Small intestine (tissue), 7 donors: ENCODE measurements at regions not wholly inside any gene's neighbourhood (a gene's known extent, or its start where the extent isn't known, plus 50 kb on each side); places are given as distances from the start of the nearest gene placed in this dataset.

ENCODE experiments used
- DNase-seq, 2 donors: peaks; one replicate each; pipeline versions ENCODE4 v3.0.0 to v3.0.0-alpha.2; 2013
- FAIRE-seq: peaks from 2 replicates; lab custom pipeline; 2012; peaks lifted over from hg19 to GRCh38; lab: Jason Lieb, UNC
- H3K27ac ChIP-seq, 3 donors: one replicate each; pipeline ENCODE4 v1.5.1; 2013; ENCODE audit warnings: low read length in 2 of 3, mild to moderate bottlenecking in 2 of 3, control low read depth in 1 of 3, inconsistent platforms in 1 of 3, low read depth in 1 of 3, moderate library complexity in 1 of 3
- H3K27me3 ChIP-seq, 3 donors: one replicate each; pipeline ENCODE4 v1.6.1; 2013; ENCODE audit warnings: low read length in 3 of 3, inconsistent platforms in 1 of 3; ENCODE audit not compliant: control insufficient read depth in 3 of 3, insufficient read depth in 3 of 3
- H3K36me3 ChIP-seq, 3 donors: one replicate each; pipeline ENCODE4 v1.6.1; 2013; ENCODE audit warnings: low read length in 3 of 3, inconsistent platforms in 1 of 3, low read depth in 1 of 3, mild to moderate bottlenecking in 1 of 3, moderate library complexity in 1 of 3; ENCODE audit not compliant: control insufficient read depth in 3 of 3, insufficient read depth in 2 of 3
- H3K4me1 ChIP-seq, 3 donors: one replicate each; pipeline ENCODE4 v1.6.1; 2013; ENCODE audit warnings: low read length in 2 of 3, inconsistent platforms in 1 of 3, low read depth in 1 of 3, mild to moderate bottlenecking in 1 of 3, moderate library complexity in 1 of 3; ENCODE audit not compliant: control insufficient read depth in 3 of 3, insufficient read depth in 2 of 3
- H3K4me3 ChIP-seq, 3 donors: one replicate each; pipeline ENCODE4 v1.5.1; 2013; ENCODE audit warnings: low read length in 3 of 3, control low read depth in 1 of 3, inconsistent platforms in 1 of 3, low read depth in 1 of 3, mild to moderate bottlenecking in 1 of 3, moderate library complexity in 1 of 3
- H3K9me3 ChIP-seq, 2 donors: one replicate each; pipeline ENCODE4 v1.6.1; 2013; ENCODE audit warnings: low read depth in 1 of 2, low read length in 1 of 2; ENCODE audit not compliant: control insufficient read depth in 2 of 2, insufficient read depth in 1 of 2
- WGBS, 3 donors: extraction: QIAGEN DNeasy Blood & Tissue Kit; methylation state at CpG; one replicate each; pipeline ENCODE4 v1.1.7; 2013; 5-methylcytosine and 5-hydroxymethylcytosine counted together
- donor health status: healthy with polysubstance abuse.
- donor health status: control.
- donor health status: control.
- donor health status: Bipolar disorder and iron deficiency.
- donor health status: healthy.

GRCh38 chr10:15436696-15437095 is 65.6 kb upstream of the FAM171A1 start:
- no peak for FAIRE-seq
- Histone ChIP-seq H3K4me1 (no peaks in the 10 kb centered on the region), H3K36me3 (no peaks in the 10 kb centered on the region), H3K27ac (no peak overlapping the region), H3K4me3 (no peak overlapping the region), H3K27me3 (peaks cover 0 to 7% (median 0%) of the 10 kb centered on the region in 3 donors), H3K9me3 (no peaks in the 10 kb centered on the region)
- WGBS, 3 donors: 70 to 76% (median 70%) methylated on average over 5 of the region's 5 CpGs
- no peak for DNase-seq

DNA sequence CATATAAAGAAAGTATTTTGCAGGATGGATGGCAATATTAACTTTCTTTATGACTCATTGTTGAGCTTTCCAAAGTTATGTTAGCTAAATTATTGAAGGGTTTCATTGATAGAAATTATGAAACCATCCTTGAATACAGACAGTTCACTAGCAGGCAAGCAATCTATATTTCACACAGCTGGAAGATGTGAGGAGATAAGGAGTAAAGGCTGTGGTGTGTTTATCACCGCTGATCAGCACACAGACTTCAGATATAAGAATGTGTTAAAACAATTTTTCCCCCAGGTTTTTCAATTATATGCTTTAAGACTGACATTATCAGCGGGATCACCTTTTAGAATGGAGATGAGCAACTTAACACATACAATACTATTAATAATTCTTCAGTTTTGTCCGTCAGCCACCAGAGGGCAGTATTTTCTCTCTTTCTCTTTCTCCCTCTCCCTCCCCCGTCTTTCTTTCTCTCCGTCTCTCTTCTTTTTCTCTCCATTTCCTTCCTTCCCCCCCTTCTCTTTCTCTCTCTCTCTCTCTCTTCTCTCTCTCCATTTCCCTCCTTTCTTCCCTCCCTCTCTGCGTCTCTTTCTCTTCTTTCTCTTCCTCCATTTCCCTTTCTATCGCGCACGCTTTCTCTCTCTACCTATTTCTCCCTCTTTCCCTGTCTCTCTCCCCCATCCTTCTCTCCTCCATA is 62.9 kb upstream of the FAM171A1 start:
- DNase-seq: peak; percentile 55 to 61
- Histone ChIP-seq H3K36me3 (no peaks in the 10 kb centered on the region), H3K9me3 (no peaks in the 10 kb centered on the region), H3K4me1 (no peaks in the 10 kb centered on the region), H3K27me3 (no peaks in the 10 kb centered on the region), H3K4me3 (peak overlapping the region in 1 of 3 donors; percentile 31), H3K27ac (no peak overlapping the region)
- WGBS, 3 donors: 20 to 24% (median 21%) methylated on average over 9 of the region's 9 CpGs
- FAIRE-seq: no peak

DNA sequence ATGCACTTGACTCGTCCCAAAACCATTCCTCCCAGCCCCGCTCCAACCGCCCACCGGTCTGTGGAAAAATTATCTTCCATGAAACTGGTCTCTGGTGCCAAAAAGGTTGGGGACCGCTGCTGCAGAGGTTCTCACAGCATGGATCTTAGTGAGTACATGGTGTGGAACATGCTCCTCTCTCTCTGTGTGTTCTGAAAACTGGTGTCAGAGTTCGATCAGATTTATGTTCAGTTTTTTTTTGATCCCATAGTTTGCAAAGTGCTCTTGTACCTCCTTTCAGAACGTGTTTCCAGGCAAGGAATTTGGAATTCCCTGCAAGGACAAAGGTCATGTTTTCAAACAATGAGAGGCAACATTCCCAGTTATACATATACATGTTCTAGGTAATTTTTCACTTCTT is 61.2 kb upstream of the FAM171A1 start:
- H3K27ac ChIP-seq: no peak overlapping the region
- DNase-seq (no peak), FAIRE-seq (no peak)
- no peaks in the 10 kb centered on the region for H3K27me3 ChIP-seq
- WGBS, 3 donors: 60 to 69% (median 61%) methylated on average over 7 of the region's 7 CpGs
- H3K9me3 ChIP-seq: no peaks in the 10 kb centered on the region
- no peaks in the 10 kb centered on the region for H3K36me3 ChIP-seq
- H3K4me1 ChIP-seq: no peaks in the 10 kb centered on the region
- H3K4me3 ChIP-seq: no peak overlapping the region

GRCh38 chr10:15430969-15431771 is 60.1 kb upstream of the FAM171A1 start:
- no peaks in the 10 kb centered on the region for H3K27me3 ChIP-seq
- H3K9me3 ChIP-seq: no peaks in the 10 kb centered on the region
- no peaks in the 10 kb centered on the region for H3K4me1 ChIP-seq
- DNase-seq (no peak), FAIRE-seq (no peak)
- 44 to 73% (median 52%) methylated on average over 7 of the region's 7 CpGs for WGBS, 3 donors
- H3K36me3 ChIP-seq: no peaks in the 10 kb centered on the region
- H3K27ac ChIP-seq: no peak overlapping the region
- no peak overlapping the region for H3K4me3 ChIP-seq

- no peak overlapping the region for H3K4me3 ChIP-seq
- H3K4me1 ChIP-seq: no peaks in the 10 kb centered on the region
- DNase-seq: no peak
- H3K27ac ChIP-seq: no peak overlapping the region
- H3K36me3 ChIP-seq: no peaks in the 10 kb centered on the region
- no peaks in the 10 kb centered on the region for H3K9me3 ChIP-seq
- no peak for FAIRE-seq
- WGBS, 3 donors: 53 to 79% (median 62%) methylated on average over 2 of the region's 2 CpGs
- no peaks in the 10 kb centered on the region for H3K27me3 ChIP-seq
Measured at GRCh38 chr10:15428681-15429080, 57.6 kb upstream of the FAM171A1 start.

- 30 to 34% (median 33%) methylated on average over 5 of the region's 5 CpGs for WGBS, 3 donors
- peak; percentile 32 to 42 for DNase-seq
- Histone ChIP-seq H3K27ac (no peak overlapping the region), H3K9me3 (no peaks in the 10 kb centered on the region), H3K4me1 (no peaks in the 10 kb centered on the region), H3K27me3 (no peaks in the 10 kb centered on the region), H3K4me3 (no peak overlapping the region), H3K36me3 (no peaks in the 10 kb centered on the region)
- FAIRE-seq: no peak
Measured at GRCh38 chr10:15427843-15428414, 56.8 kb upstream of the FAM171A1 start.

DNA sequence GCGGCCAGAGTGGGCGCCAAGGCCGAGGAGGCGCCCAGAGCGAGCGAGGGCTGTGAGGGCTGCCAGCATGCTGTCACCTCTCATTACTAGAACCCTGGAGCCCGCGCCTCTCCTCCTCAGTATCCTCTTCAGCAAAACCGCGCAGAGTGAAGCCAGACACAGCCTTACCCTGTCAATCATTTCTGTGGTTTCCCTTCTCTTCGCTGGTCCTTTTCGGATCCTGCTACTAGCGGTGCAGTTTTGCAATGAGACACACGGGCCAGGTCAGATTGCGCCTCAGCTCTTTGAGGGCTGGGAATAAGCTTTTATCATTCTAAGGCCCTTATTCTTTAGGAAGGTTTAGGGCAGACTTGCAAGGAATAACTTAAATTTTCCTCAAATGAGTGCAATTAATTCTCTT is 55.5 kb upstream of the FAM171A1 start:
- DNase-seq (no peak), FAIRE-seq (no peak)
- no peaks in the 10 kb centered on the region for H3K4me1 ChIP-seq
- WGBS, 3 donors: 78 to 88% (median 83%) methylated on average over 10 to 15 of the region's 15 CpGs
- no peaks in the 10 kb centered on the region for H3K36me3 ChIP-seq
- H3K9me3 ChIP-seq: no peaks in the 10 kb centered on the region
- H3K27ac ChIP-seq: no peak overlapping the region
- H3K27me3 ChIP-seq: no peaks in the 10 kb centered on the region
- no peak overlapping the region for H3K4me3 ChIP-seq

DNA sequence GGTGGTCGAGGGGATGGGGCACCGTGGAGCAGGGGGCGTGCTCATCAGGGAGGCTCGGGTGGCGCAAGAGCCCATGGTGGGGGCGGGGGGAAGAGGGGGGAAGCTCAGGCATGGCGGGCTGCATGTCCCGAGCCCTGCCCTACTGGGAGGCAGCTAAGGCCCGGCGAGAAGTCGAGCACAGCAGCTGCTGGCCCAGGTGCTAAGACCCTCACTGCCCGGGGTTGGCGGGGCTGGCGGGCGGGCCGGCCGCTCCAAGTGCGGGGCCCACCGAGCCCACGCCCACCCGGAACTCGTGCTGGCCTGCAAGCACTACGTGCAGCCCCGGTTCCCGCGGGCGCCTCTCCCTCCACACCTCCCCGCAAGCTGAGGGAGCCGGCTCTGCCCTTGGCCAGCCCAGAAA is 55.0 kb upstream of the FAM171A1 start:
- H3K4me3 ChIP-seq: no peak overlapping the region
- FAIRE-seq: no peak
- H3K9me3 ChIP-seq: no peaks in the 10 kb centered on the region
- H3K27me3 ChIP-seq: no peaks in the 10 kb centered on the region
- H3K27ac ChIP-seq: no peak overlapping the region
- H3K4me1 ChIP-seq: no peaks in the 10 kb centered on the region
- DNase-seq: no peak
- no peaks in the 10 kb centered on the region for H3K36me3 ChIP-seq
- 88 to 93% (median 92%) methylated on average over 11 to 29 of the region's 29 CpGs for WGBS, 3 donors
